ENCODE measurements at regions not wholly inside any gene's neighbourhood (a gene's known extent, or its start where the extent isn't known, plus 50 kb on each side); places are given as distances from the start of the nearest gene placed in this dataset.

GRCh38 chr5:24389968-24390367 is 254.8 kb downstream of the CDH10 start:
- intact Hi-C loops (cut with DNase I) = no loop called here
- 91 to 94% (median 92%) methylated on average over 4 of the region's 4 CpGs for WGBS, 3 donors
- no peak for TF ChIP-seq CTCF (IDR thresholded peaks at IDR 0.05)

DNA sequence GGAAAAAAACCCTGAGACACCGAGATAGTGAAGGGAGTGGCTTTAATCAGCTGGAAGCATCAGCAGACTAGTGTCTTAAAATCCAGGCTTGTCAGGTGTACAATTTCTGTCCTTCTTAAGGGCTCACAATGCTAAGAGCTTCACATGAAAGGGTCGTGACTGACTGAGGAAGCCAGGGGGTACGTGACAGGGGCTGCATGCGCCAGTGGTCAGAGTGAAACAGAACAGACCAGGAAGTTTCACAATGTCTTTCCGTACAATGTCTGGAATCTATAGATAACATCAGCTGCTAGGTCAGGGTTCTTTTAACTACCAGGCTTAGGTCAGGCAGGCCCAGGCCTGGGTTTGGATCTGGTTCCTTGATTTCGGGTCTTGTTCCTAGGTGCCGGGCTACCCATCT is 253.0 kb downstream of the CDH10 start:
- no peak for DNase-seq
- TF ChIP-seq CTCF (IDR thresholded peaks at IDR 0.05) = no peak
- intact Hi-C loops (cut with DNase I) = no loop called here
- H3K4me3 ChIP-seq = no peak overlapping the region
- H3K4me1 ChIP-seq = no peaks in the 10 kb centered on the region
- no peak for ATAC-seq
- H3K9me3 ChIP-seq = no peaks in the 10 kb centered on the region
- no peaks in the 10 kb centered on the region for H3K27me3 ChIP-seq (ENCODE audit: insufficient read depth in 3 of 3, low read length in 2 of 3)
- H3K36me3 ChIP-seq (ENCODE audit: insufficient read depth in 1 of 2, low read depth in 1 of 2) = no peaks in the 10 kb centered on the region
- no peak overlapping the region for H3K27ac ChIP-seq
- whole genome bisulfite sequencing, 3 donors = 82 to 86% (median 84%) methylated on average over 7 of the region's 7 CpGs

More at GRCh38 chr5:24389968-24390367, 254.8 kb downstream of the CDH10 start:
- no peaks in the 10 kb centered on the region for H3K36me3 ChIP-seq (ENCODE audit: insufficient read depth in 1 of 2, low read depth in 1 of 2)
- no peak for DNase-seq
- H3K9me3 ChIP-seq = no peaks in the 10 kb centered on the region
- no peak overlapping the region for H3K4me3 ChIP-seq
- no peak for ATAC-seq
- no peaks in the 10 kb centered on the region for H3K27me3 ChIP-seq (ENCODE audit: insufficient read depth in 3 of 3, low read length in 2 of 3)
- H3K4me1 ChIP-seq = no peaks in the 10 kb centered on the region
- no peak overlapping the region for H3K27ac ChIP-seq

GRCh38 chr5:24397601-24398000 is 247.2 kb downstream of the CDH10 start:
- Histone ChIP-seq H3K27me3 (ENCODE audit: insufficient read depth in 3 of 3, low read length in 2 of 3) (no peaks in the 10 kb centered on the region), H3K36me3 (ENCODE audit: insufficient read depth in 1 of 2, low read depth in 1 of 2) (no peaks in the 10 kb centered on the region), H3K9me3 (no peaks in the 10 kb centered on the region), H3K4me1 (no peaks in the 10 kb centered on the region), H3K27ac (no peak overlapping the region), H3K4me3 (no peak overlapping the region)
- TF ChIP-seq CTCF (IDR thresholded peaks at IDR 0.05) = no peak
- 83 to 92% (median 88%) methylated on average over 6 of the region's 6 CpGs for WGBS, 3 donors
- intact Hi-C loops (cut with DNase I) = no loop called here
- no peak for DNase-seq
- no peak for ATAC-seq

DNA sequence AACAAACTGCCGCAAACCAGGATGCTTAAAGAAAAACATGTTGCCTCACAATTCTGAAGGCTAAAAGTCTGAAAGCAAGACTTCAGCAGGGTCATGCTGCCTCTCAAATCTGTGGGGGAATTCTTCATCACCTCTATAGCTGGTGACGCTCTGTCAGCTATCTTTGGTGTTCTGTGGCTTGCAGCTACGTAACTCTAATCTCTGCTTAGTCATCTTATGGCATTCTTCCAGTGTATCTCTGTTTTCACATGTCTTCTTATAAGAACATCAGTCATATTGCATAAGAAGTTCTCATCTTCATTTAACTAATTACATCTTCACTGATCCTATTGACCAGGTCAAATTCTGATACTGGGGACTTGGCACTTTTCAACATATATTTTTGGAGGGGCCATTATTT is 243.0 kb downstream of the CDH10 start:
- 32 to 38% (median 34%) methylated on average over 3 of the region's 3 CpGs for WGBS, 3 donors

More for the DNA sequence above, 243.0 kb downstream of the CDH10 start:
- H3K36me3 ChIP-seq (ENCODE audit: insufficient read depth in 1 of 2, low read depth in 1 of 2) = no peaks in the 10 kb centered on the region
- DNase-seq (no peak), ATAC-seq (no peak)
- no peaks in the 10 kb centered on the region for H3K27me3 ChIP-seq (ENCODE audit: insufficient read depth in 3 of 3, low read length in 2 of 3)
- H3K4me1 ChIP-seq = no peaks in the 10 kb centered on the region
- no peak for TF ChIP-seq CTCF (IDR thresholded peaks at IDR 0.05)
- no peaks in the 10 kb centered on the region for H3K9me3 ChIP-seq
- intact Hi-C loops (cut with DNase I) = no loop called here
- no peak overlapping the region for H3K27ac ChIP-seq
- no peak overlapping the region for H3K4me3 ChIP-seq
